ENCODE measurements at regions not wholly inside any gene's neighbourhood (a gene's known extent, or its start where the extent isn't known, plus 50 kb on each side); places are given as distances from the start of the nearest gene placed in this dataset.

DNA sequence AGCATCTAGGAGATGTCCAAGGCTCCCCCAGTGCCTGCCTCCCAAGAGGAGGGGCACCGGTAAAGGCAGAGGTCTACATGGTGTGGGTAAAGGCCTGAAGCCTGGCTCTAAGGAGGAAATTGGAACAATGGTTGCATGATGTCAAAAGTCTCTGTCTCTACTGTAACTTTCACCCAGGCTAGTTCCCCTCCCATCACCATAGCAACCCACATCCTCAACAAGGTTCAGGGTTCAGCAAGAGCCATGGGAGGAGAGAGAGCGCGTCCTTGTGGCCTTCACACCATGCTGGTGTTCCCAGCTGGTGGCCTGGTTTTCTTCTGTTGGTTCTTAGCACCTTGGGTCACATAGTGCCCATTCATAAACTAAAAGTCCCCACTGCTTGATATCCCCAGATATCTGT is 196.7 kb upstream of the CDH5 start:
- DNase-seq: no peak

DNA sequence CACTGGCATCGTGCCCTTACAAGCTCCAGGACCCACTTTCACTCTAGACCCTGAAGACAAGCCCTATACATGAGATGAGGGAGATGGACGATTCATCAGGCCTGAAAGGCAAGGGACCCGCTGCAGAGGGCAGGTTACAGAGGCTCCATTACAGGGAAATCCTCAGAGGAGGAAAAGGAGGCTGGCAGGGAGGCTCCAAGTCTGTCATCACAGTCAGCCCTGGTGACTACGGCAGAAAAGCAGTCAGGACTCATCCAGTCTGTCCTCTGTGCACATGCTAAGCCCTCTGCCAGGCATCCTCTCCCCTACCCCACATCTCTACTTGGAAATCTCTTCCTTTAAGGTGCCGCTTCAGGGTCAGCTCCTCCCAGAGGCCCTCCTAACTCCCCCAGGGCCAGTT is 197.7 kb upstream of the CDH5 start:
- DNase-seq: no peak

DNA sequence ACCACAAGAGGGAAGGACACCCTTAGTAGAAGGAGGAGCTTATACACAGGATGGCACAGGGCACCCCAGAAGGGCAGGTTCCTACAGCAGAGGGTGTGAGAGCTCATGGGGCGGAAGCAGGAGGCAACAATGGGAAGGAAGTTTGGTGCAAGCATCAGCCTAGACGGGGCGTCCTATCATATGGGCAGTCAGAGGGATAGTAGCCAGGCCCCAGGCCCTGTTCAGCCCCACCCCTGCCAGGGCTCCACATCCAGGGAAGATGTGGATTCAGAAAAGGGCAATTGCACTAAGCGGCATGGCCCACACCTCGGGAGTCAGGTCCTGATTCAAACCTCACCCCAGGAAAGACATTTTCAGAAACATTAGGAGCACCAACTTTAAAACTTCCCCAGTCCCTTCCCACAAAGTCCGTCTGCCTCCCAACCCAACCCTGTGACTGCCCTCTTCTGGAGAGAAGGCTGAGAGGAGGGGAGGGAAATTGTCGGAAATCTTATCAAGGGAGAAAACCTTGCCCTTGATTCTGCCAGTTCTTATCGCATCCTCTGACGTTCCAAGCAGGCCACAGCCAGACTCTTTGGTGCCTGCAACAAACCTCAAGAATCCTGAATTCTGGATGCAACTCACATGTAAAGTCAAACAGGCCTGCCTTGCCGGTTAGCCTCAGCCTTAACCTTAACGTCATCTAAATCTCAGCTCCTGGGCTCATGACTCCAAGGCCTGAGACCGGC is 198.8 kb upstream of the CDH5 start:
- DNase-seq: peak; percentile 81

DNA sequence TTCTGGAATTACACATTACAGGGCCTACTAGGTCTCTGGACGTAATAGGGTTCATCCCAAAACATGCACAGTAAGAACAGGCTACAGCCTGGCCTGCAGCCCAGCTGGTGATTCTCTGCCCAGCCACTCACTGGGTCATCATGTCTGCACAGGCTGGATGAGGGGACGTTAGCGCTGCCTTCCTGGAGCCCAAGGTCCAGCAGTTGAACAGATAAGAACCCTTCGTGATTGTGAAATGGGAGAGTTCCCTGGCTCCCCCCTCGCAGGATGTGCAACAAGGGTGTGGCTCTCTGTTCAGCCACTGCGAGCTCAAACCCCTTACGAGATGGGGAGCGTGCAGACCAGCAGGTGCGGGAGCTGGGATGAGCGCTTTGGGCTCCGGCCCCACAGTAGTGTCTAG is 200.0 kb upstream of the CDH5 start:
- no peak for DNase-seq

DNA sequence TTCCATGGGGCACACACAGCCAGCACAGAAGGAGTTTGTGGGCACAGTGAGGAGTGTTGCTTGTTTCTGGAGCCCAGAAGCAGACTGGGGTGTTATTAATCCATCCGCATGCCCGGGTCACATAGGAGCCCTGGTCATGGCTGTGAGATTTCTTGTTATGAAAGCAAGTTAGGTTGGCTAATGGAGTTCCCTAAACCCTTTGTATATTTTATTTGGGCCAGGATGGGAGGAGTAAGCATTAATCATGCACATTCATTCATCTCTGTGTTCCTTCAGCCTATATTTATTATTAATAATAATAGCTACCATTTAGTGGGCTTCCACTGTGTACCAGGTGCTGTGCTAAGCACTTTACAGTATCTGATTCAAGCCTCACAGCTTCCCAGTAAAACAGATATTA is 200.6 kb upstream of the CDH5 start:
- no peak for DNase-seq

DNA sequence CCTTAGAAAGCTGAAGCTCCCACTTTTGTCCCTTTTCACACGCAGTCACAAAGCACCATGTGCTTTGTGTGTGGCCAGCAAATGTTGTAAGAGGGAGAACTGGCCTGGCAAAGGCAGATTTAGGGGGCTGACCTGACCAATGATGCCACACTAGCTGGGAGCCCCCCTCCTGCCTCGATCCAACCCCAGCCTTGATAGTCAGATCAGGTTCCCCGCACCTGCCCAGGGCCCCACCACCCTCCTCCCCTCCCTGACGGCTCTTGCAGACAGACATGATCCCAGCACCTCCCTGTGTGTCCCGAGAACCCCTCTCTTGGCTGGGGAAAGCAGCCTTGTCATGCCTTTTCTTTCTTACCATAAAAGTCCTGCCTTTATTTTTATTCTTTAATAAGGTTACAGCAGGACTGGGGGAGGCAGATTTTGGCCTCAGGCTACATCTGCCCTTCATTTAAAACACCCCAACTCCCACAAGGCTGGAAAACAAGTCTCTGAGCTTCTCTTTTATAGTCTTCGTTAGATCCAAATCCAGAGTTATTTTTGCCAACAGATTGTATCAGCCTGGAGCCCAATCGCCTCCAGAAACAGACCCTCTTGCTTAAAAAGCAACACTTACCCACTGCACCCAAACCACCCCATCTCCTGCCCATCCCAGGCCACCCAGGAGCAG is 201.8 kb upstream of the CDH5 start:
- DNase-seq: no peak

DNA sequence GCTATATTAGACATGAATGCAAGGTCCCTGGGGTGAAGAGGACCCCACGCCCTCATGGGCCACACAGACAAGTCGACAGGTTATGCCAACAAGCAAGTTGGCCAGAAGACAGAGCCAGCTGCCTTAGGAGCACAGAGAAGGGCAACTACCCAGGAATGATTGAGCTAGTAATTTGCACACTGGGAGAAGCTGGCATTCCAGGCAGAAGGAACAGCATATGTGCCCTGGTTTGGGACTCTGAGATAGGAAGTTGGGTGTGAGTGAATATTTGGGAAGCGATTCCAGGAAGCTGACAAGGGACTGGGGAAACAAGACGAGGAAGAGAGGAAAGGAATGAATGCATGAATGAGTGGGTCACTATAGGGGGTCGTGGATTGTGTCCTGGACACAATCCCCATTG is 203.7 kb upstream of the CDH5 start:
- DNase-seq: no peak

DNA sequence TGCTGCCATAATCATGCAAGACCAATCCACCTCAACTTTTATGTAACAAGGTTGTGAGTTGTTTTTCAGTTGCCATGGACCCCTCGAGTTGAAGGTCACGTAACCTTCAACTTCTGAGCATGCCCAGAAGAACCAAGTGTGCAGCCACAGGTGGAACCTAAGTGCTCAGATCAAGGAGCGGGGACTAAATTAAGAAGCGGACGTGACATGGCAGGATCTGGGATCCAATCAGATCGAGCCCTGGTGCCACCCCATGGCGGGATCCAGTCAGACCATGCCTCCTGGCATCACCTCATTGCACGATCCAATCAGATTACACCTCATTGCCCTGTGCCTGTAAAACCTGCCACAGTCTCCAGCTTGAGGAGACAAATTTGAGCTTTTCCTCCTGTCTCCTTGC is 204.5 kb upstream of the CDH5 start:
- DNase-seq: no peak

DNA sequence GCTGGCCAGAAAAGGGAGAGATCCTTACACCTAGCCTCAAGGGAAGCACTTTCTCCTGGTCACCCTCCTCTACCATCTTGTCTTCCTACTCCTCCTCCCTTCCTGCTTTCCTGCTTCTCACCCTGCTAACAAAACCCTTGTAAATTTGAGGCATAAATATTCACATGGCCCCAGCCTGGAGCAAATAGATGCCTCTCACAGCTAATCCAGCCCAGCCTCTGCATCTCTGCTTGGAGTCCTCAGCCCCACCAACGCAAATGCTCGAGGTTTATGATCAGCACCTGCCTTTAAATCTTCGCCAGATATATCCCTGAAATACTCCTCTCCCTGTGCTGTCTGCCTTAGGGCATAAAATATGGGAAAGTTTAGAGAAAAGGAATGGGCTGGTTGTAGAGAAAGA is 205.2 kb upstream of the CDH5 start:
- DNase-seq: no peak

DNA sequence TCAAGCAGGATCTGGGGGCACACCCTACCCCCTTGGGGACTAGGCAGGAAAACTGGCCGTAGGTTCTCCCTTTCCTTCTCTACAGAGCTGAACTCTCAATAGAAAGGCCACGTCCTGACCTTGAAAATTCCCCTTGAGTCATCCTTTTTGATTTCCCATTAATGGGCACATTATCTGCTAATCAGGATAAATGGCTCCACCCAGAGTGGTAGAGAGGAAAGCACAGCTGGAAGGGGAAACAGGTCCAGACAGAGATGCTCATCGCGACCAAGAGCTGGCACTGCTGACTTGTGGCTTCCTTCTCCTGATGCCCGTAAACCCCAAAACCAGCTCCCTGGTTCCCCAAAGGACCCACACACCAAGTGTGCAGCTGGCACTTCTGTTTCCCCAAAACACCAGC is 206.5 kb upstream of the CDH5 start:
- peak; percentile 40 for DNase-seq

DNA sequence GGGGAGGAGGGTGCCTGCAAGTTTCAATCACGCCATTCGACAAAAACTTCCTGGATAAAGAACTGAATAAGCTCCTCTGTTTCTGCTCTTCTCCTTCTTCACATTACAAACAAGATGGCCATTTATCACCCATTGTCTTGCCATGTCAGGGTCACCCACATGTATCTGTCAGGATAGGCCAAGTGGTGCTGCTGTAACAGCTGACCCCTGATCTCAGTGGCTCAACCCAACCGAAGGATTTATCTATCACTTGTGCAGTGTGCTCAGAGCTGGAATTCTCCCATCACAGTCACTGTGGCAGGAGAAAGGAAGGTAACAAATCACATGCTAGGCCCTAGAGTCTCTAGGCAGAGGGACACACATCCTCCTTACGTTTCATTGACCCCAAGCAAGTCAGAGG is 210.0 kb upstream of the CDH5 start:
- no peak for DNase-seq

DNA sequence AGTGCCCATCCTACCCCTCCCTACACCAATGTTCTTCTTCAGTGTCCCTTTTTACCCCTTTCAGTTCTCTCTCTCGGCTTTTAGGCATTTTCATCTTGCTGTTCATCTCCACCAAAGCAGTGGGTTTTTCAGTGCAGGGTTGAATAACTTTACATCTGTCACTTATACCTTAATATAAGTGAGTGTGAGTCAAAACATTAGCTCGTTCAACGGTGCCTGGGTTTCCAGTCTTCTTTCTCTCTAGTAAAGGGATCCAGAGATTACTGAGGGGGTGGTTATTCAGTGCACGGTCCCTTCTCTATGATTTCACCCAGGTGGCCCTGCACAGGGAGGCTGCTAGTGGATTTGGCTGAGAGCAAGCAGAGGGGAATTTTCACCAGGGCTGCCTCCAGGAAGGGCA is 210.6 kb upstream of the CDH5 start:
- DNase-seq: no peak

DNA sequence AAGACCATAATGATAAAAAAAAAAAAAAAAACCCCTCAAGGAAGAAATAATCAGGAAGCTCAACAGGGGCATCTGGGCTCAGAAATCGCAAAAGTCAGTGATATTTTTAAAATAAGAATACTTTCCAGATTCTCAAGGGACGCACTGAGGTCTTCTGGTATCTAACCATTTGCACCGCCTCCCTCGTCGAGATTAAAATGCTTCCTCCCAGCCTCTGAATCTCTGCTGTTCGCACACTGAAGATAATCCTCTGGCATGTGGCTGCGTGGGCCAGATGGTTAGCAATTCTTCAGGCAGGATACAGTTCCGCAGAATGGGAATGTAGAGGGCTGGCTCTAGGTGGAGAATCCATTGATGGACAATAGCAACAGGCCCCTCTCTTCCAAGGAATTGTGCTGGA is 211.7 kb upstream of the CDH5 start:
- DNase-seq: peak; percentile 87

DNA sequence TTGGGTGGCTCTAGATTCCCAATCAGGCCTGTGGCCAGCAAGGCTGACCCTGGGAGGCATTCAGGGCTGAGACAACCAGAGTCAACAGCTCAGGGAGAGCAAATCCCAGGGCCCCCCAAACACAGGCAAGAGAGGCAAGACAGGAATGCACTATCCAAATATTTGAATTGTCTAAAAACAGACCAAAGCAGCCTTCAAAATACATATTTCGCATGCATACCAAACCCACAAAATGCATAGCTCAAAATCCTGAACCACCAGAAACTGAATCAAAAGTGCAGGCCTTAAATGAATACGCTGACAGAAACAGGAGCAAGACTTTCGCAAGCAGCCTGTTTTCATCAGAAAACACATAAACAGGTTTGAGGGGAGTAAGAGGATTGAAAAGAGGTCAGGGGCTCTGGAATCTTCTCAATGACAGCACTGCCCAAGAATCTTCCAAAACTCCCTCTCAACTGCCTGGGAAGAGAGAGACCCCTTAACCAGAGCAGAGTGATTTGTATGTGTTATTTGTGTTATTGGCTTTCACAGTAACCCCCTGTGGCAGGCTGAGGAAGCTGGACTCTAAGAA is 213.6 kb upstream of the CDH5 start:
- peak; percentile 98 for DNase-seq

DNA sequence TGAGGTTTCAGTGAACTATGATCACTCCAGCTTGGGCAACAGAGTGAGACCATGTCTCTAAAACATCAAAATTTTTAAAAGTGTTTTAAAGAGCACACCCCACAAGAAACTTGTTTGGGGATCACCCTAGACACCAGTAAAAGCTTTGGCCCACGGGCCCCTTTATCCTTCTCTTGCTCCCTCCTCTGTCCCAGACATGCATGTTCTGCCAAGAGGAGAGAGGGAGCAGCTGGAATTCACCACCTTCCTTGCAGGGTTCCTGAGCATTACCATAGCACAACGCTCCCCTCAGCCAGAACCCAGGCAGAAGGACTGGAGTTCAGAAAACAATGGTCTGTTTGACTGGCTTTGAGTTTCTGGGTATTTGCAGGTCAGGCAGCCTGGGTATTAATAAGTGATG is 214.3 kb upstream of the CDH5 start:
- peak; percentile 62 for DNase-seq

DNA sequence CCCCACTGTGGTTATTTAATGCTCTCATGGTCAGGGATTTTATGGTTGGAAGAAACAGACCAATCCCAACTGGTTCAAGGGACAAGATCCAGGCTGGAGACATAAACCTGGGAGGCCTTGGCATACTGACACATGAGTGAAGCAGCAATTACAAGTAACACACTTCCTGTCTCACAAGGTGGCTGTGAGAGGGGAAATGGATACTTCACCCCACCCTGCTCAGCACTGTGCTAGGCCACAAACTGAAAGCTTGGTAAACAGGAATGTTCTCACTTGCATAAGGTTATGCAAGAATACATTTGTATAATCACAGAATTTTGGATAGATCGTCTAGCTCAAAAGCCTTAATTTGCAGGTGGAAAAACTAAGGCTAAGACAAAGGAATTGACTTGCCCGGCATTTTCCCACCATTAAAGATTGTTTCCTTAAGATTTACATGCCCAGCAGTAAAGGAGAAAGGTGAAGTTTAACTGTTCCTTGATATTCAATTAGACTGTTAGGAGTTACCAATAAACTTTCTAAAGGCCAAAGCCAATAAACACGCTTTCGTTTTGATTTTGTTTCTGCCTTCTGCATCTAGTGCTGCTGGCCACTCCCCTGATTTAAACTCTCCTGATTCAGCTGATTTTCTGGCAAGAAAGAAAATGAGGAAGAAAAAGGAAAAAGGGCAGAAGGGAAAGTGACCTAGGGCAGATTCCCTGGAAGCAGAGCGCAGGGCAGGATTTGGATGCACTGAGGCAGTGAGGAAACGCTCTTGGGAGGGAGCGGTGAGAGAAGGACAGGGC is 215.6 kb upstream of the CDH5 start:
- DNase-seq: peak; percentile 72

DNA sequence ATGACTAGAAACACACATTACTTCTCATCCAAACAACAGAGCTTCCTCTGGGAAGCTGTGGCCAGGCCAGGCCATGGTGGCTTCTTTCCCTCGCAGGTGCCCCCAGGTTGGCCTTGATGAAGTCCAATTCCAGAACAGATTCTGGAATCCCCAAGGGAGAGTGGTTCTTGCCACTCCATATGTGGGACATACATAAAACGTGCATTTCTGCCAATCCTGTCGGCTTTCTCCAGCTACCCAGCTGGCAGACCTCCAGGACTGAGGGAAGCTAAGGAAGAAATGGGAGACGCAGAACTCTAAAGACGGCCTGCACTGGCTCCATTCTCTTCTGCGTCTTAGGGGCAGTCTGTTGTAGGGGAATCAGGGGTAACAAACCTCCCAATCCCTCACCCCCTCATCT is 219.2 kb upstream of the CDH5 start:
- peak; percentile 82 for DNase-seq

DNA sequence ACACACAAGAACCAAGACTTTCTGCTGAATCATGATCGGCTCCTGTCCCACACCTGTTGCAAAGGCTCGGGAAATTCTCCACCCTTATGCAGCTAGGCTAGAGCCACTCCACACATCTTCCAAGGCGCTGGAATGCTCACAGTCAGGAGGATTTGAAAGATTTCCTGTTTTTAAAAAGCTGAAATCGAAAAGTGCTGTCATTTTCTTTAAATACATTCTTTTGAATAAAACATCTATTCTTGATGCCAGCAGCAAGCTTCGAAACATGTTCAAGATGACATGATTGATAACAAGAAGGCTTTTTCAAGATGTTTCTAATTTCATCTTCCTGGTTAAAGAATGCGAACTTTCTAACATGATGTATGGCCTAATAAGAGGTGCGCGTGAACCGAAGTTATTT is 219.7 kb upstream of the CDH5 start:
- peak; percentile 90 for DNase-seq

DNA sequence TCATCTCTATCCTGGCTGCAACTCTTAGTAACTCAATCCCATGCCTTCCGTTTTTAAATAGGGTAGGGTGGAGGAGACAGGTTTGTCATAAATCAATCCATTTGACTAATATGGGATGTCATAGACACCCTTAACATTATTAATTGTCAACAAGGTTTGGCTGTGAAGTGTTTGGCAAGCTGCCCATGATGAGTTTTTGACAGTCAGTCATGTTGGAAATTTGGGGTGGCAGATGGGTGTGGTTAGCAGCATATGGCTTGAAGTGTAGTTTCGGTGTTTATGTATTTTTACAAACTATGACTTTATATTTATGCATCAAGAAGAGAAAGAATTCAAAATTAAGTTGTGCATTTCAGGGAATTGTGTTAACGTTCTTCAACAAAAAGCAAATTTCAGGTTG is 221.8 kb upstream of the CDH5 start:
- DNase-seq: no peak

DNA sequence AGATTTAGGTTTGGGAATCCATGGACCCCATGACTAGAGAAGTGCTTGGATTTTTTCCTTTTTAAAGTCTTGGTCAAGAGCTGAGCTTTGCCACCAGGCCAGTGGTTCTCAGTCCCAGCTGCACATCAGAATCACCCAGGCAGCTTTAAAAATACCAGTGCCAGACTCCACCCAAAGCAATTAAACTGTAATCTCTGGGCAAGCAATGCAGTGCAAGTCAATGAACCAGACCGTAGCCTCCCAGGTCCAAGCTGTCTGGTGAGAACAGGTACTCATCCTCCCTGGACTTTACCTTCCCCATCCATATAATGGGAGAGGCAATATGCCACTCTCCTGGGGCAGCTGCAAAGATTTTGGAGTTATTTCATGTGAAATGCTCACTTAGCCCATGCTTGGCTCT is 223.1 kb upstream of the CDH5 start:
- no peak for DNase-seq

DNA sequence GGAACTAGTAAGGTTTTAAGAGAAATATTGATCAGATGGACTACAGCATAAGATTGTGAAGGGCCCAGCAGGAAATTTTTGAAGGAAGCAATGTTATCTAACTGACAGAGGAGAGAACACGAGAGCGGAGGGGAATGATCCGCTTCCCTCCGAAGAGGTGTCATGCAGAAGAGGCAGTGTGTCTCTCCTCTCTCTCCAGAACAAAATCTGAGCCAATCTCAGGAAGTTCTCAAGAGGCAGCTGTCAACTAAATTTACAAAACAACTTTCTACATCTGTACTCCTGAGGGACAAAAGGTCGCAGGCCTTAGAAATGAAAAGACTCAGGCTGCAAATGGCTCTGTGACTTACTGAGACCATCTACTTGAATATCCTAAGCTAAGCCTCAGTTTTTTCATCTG is 224.6 kb upstream of the CDH5 start:
- DNase-seq: no peak

DNA sequence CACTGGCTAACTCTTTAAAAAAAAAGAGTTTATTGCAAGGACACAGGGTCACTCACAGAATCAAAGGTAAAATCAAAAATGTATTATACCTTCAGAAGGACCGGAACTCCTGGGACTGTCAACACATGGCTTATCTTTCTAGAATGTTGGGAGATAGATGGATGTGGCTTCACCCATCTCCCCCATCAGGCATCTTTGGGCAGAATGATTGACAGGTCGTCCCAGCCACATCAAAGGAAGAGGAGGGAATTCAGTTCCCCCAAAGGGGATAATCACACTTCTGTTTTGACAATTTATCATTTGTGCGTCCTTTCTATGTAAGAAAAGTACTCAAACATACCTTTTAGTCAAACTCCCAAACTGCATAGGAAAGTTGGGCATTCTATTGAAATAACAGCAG is 228.6 kb upstream of the CDH5 start:
- DNase-seq: no peak

DNA sequence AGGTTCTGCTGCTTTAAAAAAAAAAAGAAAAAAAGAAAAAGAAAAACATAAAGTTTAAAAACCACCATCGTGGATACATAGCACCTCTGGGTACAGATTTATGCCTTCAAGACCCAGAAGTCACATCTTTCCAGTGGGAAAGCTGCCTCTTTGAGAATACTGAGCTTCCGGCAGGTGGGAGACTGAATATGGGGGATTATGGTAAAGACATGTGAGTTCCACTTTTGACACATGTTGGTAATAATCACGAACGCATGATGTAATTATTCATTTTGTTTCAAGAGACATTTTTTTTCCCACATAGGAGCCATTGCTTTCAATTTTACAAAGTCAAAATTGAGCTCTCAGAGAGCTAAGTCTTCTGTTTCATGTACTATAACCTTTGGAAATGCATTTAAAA is 229.7 kb upstream of the CDH5 start:
- no peak for DNase-seq

DNA sequence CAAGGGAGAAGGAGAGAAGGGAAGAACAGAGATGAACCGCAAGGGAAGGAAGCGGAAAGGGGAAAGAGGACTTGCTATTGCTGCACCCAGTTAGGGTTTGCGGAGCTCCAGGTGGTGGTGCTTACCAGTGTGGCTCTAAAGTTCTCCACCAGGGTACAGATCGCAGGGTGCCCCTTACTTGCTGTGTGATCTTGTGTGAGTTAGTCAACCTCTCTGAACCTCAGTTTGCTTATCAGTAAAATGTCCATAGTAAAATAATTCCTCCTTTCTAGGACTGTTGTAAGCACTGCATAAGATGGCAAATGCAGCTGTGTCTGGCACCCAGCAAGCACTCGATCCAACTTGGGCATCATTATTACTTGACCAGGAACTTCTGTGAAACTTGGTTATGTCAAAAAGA is 230.7 kb upstream of the CDH5 start:
- DNase-seq: no peak

Data from fibroblast of skin of right biceps (primary cell).